ENCODE measurements at regions not wholly inside any gene's neighbourhood (a gene's known extent, or its start where the extent isn't known, plus 50 kb on each side); places are given as distances from the start of the nearest gene placed in this dataset.
A peak's percentile ranks its signal among the peaks of the same experiment; 100 is the strongest.

- Mint-ChIP-seq H3K9me3 (ENCODE audit: unreplicated experiment) (peaks cover 3% of the 10 kb centered on the region), H3K27me3 (ENCODE audit: low read depth, unreplicated experiment) (peaks cover 22% of the 10 kb centered on the region), H3K36me3 (ENCODE audit: low read depth, unreplicated experiment) (no peaks in the 10 kb centered on the region), H3K4me1 (ENCODE audit: low read depth, unreplicated experiment) (peaks cover 13% of the 10 kb centered on the region), H3K27ac (ENCODE audit: unreplicated experiment) (no peak overlapping the region), H3K4me3 (ENCODE audit: unreplicated experiment) (no peak overlapping the region)
- Histone ChIP-seq H3K4me1 (ENCODE audit: insufficient read depth, low read length) (peaks cover 7% of the 10 kb centered on the region), H3K4me2 (ENCODE audit: low read length) (no peak overlapping the region), H4K20me1 (ENCODE audit: insufficient read depth, low read length) (no peaks in the 10 kb centered on the region), H3K27ac (ENCODE audit: low read depth, low read length) (no peak overlapping the region), H2AFZ (ENCODE audit: low read depth, low read length) (no peak overlapping the region), H3K79me2 (ENCODE audit: insufficient read depth, low read length) (no peaks in the 10 kb centered on the region), H3K27me3 (ENCODE audit: insufficient read depth, low read length) (peaks cover 24% of the 10 kb centered on the region), H3K4me3 (ENCODE audit: insufficient read depth, low read depth, low read length) (no peak overlapping the region), H3K9ac (ENCODE audit: low read length) (no peak overlapping the region), H3K9me3 (ENCODE audit: insufficient read depth, low read depth, low read length) (no peaks in the 10 kb centered on the region), H3K36me3 (ENCODE audit: insufficient read depth, low read length) (no peaks in the 10 kb centered on the region)
- DNase-seq (ENCODE audit: low read depth): peak; percentile 94
- peak; percentile 26 for FAIRE-seq
- TF ChIP-seq EZH2 (IDR thresholded peaks at IDR 0.05; ENCODE audit: insufficient read depth, low read length): no peak
- TF ChIP-seq CTCF (IDR thresholded peaks at IDR 0.05; ENCODE audit: insufficient read depth, low read depth, low read length): no peak
These were observed 65.7 kb upstream of the NAV2 start for GRCh38 chr11:19646921-19647320.

GRCh38 chr11:19646308-19646707 is 66.3 kb upstream of the NAV2 start:
- TF ChIP-seq EZH2 (IDR thresholded peaks at IDR 0.05; ENCODE audit: insufficient read depth, low read length) (no peak), CTCF (IDR thresholded peaks at IDR 0.05; ENCODE audit: insufficient read depth, low read depth, low read length) (no peak)
- peaks cover 13% of the 10 kb centered on the region for H3K4me1 Mint-ChIP-seq (ENCODE audit: low read depth, unreplicated experiment)
- DNase-seq (ENCODE audit: low read depth): no peak
- H3K36me3 ChIP-seq (ENCODE audit: insufficient read depth, low read length): no peaks in the 10 kb centered on the region
- peaks cover 23% of the 10 kb centered on the region for H3K27me3 ChIP-seq (ENCODE audit: insufficient read depth, low read length)
- peaks cover 7% of the 10 kb centered on the region for H3K4me1 ChIP-seq (ENCODE audit: insufficient read depth, low read length)
- no peak overlapping the region for H3K27ac ChIP-seq (ENCODE audit: low read depth, low read length)
- H3K4me3 ChIP-seq (ENCODE audit: insufficient read depth, low read depth, low read length): no peak overlapping the region
- no peaks in the 10 kb centered on the region for H3K36me3 Mint-ChIP-seq (ENCODE audit: low read depth, unreplicated experiment)
- no peaks in the 10 kb centered on the region for H3K79me2 ChIP-seq (ENCODE audit: insufficient read depth, low read length)
- peaks cover 4% of the 10 kb centered on the region for H3K9me3 Mint-ChIP-seq (ENCODE audit: unreplicated experiment)
- no peak overlapping the region for H2AFZ ChIP-seq (ENCODE audit: low read depth, low read length)
- no peaks in the 10 kb centered on the region for H4K20me1 ChIP-seq (ENCODE audit: insufficient read depth, low read length)
- no peak overlapping the region for H3K4me3 Mint-ChIP-seq (ENCODE audit: unreplicated experiment)
- H3K9ac ChIP-seq (ENCODE audit: low read length): no peak overlapping the region
- no peak for FAIRE-seq
- H3K9me3 ChIP-seq (ENCODE audit: insufficient read depth, low read depth, low read length): no peaks in the 10 kb centered on the region
- H3K27ac Mint-ChIP-seq (ENCODE audit: unreplicated experiment): no peak overlapping the region
- H3K27me3 Mint-ChIP-seq (ENCODE audit: low read depth, unreplicated experiment): peaks cover 24% of the 10 kb centered on the region
- no peak overlapping the region for H3K4me2 ChIP-seq (ENCODE audit: low read length)

GRCh38 chr11:19644316-19644715 is 68.3 kb upstream of the NAV2 start:
- peaks cover 5% of the 10 kb centered on the region for H3K9me3 Mint-ChIP-seq (ENCODE audit: unreplicated experiment)
- FAIRE-seq (no peak), DNase-seq (ENCODE audit: low read depth) (peak; percentile 73)
- no peak overlapping the region for H3K4me3 Mint-ChIP-seq (ENCODE audit: unreplicated experiment)
- Histone ChIP-seq H3K4me2 (ENCODE audit: low read length) (no peak overlapping the region), H3K27me3 (ENCODE audit: insufficient read depth, low read length) (peaks cover 17% of the 10 kb centered on the region), H3K9ac (ENCODE audit: low read length) (no peak overlapping the region), H3K9me3 (ENCODE audit: insufficient read depth, low read depth, low read length) (no peaks in the 10 kb centered on the region), H3K4me3 (ENCODE audit: insufficient read depth, low read depth, low read length) (no peak overlapping the region), H3K79me2 (ENCODE audit: insufficient read depth, low read length) (no peaks in the 10 kb centered on the region), H4K20me1 (ENCODE audit: insufficient read depth, low read length) (no peaks in the 10 kb centered on the region), H3K36me3 (ENCODE audit: insufficient read depth, low read length) (no peaks in the 10 kb centered on the region), H2AFZ (ENCODE audit: low read depth, low read length) (no peak overlapping the region), H3K4me1 (ENCODE audit: insufficient read depth, low read length) (peaks cover 7% of the 10 kb centered on the region), H3K27ac (ENCODE audit: low read depth, low read length) (no peak overlapping the region)
- H3K36me3 Mint-ChIP-seq (ENCODE audit: low read depth, unreplicated experiment): no peaks in the 10 kb centered on the region
- peaks cover 29% of the 10 kb centered on the region for H3K27me3 Mint-ChIP-seq (ENCODE audit: low read depth, unreplicated experiment)
- TF ChIP-seq EZH2 (IDR thresholded peaks at IDR 0.05; ENCODE audit: insufficient read depth, low read length) (no peak), CTCF (IDR thresholded peaks at IDR 0.05; ENCODE audit: insufficient read depth, low read depth, low read length) (no peak)
- no peak overlapping the region for H3K27ac Mint-ChIP-seq (ENCODE audit: unreplicated experiment)
- H3K4me1 Mint-ChIP-seq (ENCODE audit: low read depth, unreplicated experiment): peaks cover 13% of the 10 kb centered on the region
